GM10266 (cell line): ENCODE measurements at regions not wholly inside any gene's neighbourhood (a gene's known extent, or its start where the extent isn't known, plus 50 kb on each side); places are given as distances from the start of the nearest gene placed in this dataset.

Experiments
- DNase-seq: peaks from one replicate; pipeline ENCODE4 v3.0.0; 2012; ENCODE audit errors: extremely low spot score
- TF ChIP-seq, protein P1 (sequence below): IDR thresholded peaks from 2 replicates; pipeline ENCODE4 v1.5.1; 2012; ENCODE audit warnings: mild to moderate bottlenecking, low read depth; ENCODE audit not compliant: control insufficient read depth, insufficient read depth; ENCODE audit errors: missing control alignments

DNA sequence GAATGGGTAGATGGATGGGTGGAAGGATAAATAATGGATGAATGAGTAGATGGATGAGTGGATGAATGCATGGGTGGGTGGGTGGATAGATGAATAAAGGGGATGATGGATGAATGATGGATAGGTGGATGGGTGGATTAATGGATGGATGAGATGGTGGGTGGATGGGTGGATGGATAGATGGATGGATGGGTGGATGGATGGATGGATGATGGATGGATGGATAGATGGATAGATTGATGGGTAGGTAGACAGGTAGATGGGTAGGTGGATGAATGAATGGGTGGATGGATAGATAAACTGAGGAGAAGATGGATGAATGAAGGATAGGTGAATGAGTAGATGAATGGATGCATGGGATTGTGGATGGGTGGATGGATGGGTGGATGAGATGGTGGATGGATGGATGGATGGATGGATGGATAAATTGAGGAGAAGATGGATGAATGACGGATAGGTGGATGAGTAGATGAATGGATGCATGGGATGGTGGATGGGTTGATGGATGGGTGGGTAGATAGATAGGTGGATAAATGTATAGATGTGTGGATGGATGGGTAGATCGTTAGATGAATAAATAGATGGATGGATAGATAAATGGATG is 331.3 kb downstream of the MN1 start:
- DNase-seq: no peak
- TF ChIP-seq, protein P1, sequence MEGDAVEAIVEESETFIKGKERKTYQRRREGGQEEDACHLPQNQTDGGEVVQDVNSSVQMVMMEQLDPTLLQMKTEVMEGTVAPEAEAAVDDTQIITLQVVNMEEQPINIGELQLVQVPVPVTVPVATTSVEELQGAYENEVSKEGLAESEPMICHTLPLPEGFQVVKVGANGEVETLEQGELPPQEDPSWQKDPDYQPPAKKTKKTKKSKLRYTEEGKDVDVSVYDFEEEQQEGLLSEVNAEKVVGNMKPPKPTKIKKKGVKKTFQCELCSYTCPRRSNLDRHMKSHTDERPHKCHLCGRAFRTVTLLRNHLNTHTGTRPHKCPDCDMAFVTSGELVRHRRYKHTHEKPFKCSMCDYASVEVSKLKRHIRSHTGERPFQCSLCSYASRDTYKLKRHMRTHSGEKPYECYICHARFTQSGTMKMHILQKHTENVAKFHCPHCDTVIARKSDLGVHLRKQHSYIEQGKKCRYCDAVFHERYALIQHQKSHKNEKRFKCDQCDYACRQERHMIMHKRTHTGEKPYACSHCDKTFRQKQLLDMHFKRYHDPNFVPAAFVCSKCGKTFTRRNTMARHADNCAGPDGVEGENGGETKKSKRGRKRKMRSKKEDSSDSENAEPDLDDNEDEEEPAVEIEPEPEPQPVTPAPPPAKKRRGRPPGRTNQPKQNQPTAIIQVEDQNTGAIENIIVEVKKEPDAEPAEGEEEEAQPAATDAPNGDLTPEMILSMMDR: no peak

DNA sequence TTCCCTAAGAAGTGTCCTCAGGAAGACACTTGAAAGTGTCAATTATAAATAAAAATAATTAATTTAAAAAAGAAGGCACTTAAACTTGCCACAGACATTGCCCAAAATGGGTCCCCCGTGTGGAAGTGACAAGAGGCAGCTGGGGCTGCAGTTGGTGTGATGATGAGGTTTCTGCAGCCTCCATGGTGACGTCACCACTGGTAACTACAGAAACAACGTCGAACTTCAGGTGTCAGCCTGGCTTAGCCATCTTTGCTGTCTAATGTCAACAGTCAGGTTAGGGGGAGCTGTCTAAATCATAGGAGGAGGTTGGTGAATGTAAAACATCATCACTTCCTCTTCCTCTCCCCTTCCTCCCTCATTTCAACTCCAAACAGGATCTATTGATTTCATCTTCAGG is 328.6 kb downstream of the MN1 start:
- TF ChIP-seq, protein P1: no peak
- DNase-seq: no peak

DNA sequence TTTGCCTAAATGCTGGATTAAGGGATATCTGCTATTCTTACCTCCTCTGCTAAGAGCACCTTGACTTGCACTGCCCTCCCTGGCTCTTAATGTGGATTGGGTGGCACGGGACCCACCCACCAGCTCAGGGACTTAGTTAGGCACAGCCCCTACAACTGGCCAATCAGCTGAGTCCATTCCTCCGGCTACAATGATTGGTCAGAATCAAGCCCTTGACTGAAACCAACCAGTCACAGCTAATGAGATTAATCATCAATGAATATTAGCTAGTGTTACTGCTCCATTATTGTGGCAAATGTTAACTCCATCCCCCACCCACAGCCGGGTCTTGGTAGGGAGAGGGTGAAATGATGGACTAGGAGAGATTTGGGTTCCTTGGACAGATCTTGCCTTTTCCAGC is 328.0 kb downstream of the MN1 start:
- TF ChIP-seq, protein P1: no peak
- no peak for DNase-seq

DNA sequence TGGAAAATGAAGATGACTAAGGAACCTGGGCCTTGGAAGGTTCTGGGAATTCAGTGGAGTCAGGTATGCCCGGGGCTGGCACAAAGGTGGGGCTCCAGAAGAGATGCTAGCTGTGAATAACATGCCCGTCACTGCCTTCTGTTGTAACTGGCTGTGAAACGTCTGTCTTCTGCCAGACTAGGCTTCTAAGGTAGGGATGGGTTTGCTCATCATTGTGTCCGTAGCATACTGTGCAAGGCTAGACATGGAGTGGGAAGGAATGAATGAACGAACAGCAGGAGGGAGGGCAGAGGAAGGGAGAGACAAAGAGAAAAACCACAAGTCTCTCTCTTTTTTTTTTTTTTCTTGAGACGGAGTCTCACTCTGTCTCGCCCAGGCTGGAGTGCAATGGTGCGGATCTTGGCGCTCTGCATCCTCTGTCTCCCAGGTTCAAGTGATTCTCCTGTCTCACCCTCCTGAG is 327.4 kb downstream of the MN1 start:
- TF ChIP-seq, protein P1: no peak
- DNase-seq: no peak

DNA sequence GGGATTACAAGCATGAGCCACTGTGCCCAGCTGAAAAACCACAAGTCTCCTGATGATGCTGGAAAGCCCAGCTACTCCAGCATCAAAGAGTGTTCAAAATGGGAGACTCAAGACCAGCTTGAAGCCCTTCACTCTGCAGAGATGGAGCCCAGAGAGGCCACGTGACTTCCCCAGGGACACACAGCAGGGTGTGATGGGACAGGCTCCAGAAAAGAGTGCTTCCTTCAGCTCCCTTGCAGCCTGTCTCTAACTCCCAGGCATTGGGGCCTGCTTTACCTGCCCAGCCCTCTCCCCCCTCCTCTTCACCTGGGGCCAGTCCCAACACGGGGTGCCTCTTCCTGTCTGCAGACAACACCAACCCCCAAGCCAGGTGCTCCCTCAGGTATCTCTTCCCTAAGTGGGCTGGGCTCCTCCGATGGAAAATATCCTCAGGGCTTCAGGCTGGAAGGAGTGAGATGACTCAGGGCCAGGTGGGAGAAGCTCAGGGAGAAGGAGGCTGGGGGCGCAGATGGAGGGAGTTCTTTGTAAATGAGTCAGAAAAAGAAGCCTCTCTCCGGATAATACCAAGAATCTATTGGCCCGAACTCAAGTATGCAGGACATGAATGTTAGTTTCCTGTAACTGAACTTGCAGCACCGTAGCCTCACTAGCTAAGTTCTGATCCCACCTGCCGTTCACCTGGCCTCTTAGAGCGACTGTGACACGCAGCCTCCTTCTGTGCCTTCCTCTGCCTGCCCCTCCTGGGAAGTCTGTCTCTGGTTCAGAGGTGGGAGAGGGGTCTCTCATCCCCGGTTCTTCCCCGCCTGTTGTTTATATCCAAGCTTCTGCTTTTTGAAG is 326.6 kb downstream of the MN1 start:
- DNase-seq: no peak
- TF ChIP-seq, protein P1: no peak

DNA sequence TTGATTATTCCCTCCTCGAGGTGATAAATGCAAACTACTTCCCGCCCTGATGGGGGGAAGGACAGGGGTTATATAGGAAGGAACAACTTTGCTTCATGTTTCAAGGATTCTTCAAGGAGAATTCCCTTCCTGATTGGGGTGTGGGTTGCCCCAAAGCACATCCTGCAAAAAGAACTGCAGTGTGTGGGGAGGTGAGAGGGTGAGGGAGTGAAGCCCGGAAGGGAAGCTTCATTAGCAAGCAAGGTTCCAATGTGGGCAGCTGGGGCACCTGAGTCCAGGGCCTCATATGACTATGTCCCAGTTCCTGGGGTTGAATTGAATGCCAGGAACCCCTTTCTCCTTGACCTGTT is 326.0 kb downstream of the MN1 start:
- TF ChIP-seq, protein P1: no peak
- DNase-seq: no peak

DNA sequence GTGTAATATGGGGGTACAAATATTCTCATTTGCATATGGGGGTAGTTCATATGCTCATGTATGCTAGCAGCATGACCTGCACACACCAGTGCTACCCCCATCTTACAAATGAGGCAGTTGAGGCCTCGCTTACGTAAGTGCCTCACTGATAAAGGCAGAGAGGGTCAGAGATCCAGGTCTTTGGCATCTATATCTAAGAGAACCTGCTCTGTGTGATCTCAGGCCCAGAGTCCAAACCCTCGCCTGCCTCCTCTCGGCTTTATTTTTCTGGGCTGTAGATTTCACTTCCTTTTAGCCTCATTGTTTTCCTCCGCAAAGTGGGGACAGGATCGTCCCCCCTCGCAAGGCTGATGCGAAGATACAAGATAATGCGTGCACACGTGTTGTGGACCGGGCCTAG is 325.2 kb downstream of the MN1 start:
- no peak for DNase-seq
- TF ChIP-seq, protein P1: no peak
